Fibroblast of skin of abdomen (primary cell): ENCODE measurements at regions not wholly inside any gene's neighbourhood (a gene's known extent, or its start where the extent isn't known, plus 50 kb on each side); places are given as distances from the start of the nearest gene placed in this dataset.
"Not testable (repeated sequence)": the region's sequence is repeated elsewhere in the genome, so short reads cannot be mapped to it uniquely, and the experiment has no call there.

Source experiments
- DNase-seq: peaks from one replicate; pipeline ENCODE4 v3.0.0-alpha.2; 2013

GRCh38 chr9:73219985-73220626, 68.4 kb downstream of the ANXA1 start:
- peak; percentile 10 for DNase-seq

GRCh38 chr9:73223594-73223993, 71.9 kb downstream of the ANXA1 start:
- DNase-seq: no peak

GRCh38 chr9:73229543-73229942, 77.9 kb downstream of the ANXA1 start:
- DNase-seq: no peak

- no peak for DNase-seq
Observed at GRCh38 chr9:73230251-73230650, 78.6 kb downstream of the ANXA1 start.

- no peak for DNase-seq
Observed at GRCh38 chr9:73231203-73231602, 79.5 kb downstream of the ANXA1 start.

- DNase-seq: no peak
Observed at GRCh38 chr9:73233359-73234007, 81.8 kb downstream of the ANXA1 start.

GRCh38 chr9:73234008-73234360, 82.3 kb downstream of the ANXA1 start:
- DNase-seq: no peak

GRCh38 chr9:73237140-73237539, 85.5 kb downstream of the ANXA1 start:
- DNase-seq: no peak

- no peak for DNase-seq
Observed at GRCh38 chr9:73239570-73240265, 88.1 kb downstream of the ANXA1 start.

GRCh38 chr9:73243078-73243477, 91.4 kb downstream of the ANXA1 start:
- no peak for DNase-seq

GRCh38 chr9:73259086-73259696, 107.5 kb downstream of the ANXA1 start:
- DNase-seq: no peak

GRCh38 chr9:73260506-73260905, 108.8 kb downstream of the ANXA1 start:
- no peak for DNase-seq

GRCh38 chr9:73264631-73265030, 113.0 kb downstream of the ANXA1 start:
- DNase-seq: no peak

GRCh38 chr9:73265876-73266275, 114.2 kb downstream of the ANXA1 start:
- no peak for DNase-seq

GRCh38 chr9:73269430-73270101, 117.9 kb downstream of the ANXA1 start:
- DNase-seq: peak; percentile 15

- DNase-seq: peak; percentile 81
Observed at GRCh38 chr9:73270967-73271721, 119.5 kb downstream of the ANXA1 start.

GRCh38 chr9:73280113-73280512, 128.4 kb downstream of the ANXA1 start:
- no peak for DNase-seq

- no peak for DNase-seq
Observed at GRCh38 chr9:73284377-73284776, 132.7 kb downstream of the ANXA1 start.

- DNase-seq: no peak
Observed at GRCh38 chr9:73294336-73294735, 142.7 kb downstream of the ANXA1 start.

- DNase-seq: no peak
Observed at GRCh38 chr9:73325983-73326382, 174.3 kb downstream of the ANXA1 start.

- DNase-seq: no peak
Observed at GRCh38 chr9:73327149-73327548, 175.5 kb downstream of the ANXA1 start.

GRCh38 chr9:73337182-73337581, 185.5 kb downstream of the ANXA1 start:
- not testable (repeated sequence) for DNase-seq
